A204.1 (cell line): ENCODE measurements at regions not wholly inside any gene's neighbourhood (a gene's known extent, or its start where the extent isn't known, plus 50 kb on each side); places are given as distances from the start of the nearest gene placed in this dataset.
"Not testable (repeated sequence)": the region's sequence is repeated elsewhere in the genome, so short reads cannot be mapped to it uniquely, and the experiment has no call there.

Source experiments
- FAIRE-seq: peaks from 2 replicates; lab custom pipeline; 2012; peaks lifted over from hg19 to GRCh38; lab: Jason Lieb, UNC

GRCh38 chr13:90701264-90701663, 646.2 kb upstream of the MIR17HG start:
- no peak for FAIRE-seq

GRCh38 chr13:90702050-90702449, 645.4 kb upstream of the MIR17HG start:
- FAIRE-seq = no peak

GRCh38 chr13:90706631-90707030, 640.9 kb upstream of the MIR17HG start:
- FAIRE-seq = no peak

- no peak for FAIRE-seq
Measured at GRCh38 chr13:90708128-90708527, 639.4 kb upstream of the MIR17HG start.

GRCh38 chr13:90709319-90709718, 638.2 kb upstream of the MIR17HG start:
- FAIRE-seq = no peak

GRCh38 chr13:90710164-90710759, 637.2 kb upstream of the MIR17HG start:
- no peak for FAIRE-seq

GRCh38 chr13:90713441-90714133, 633.9 kb upstream of the MIR17HG start:
- FAIRE-seq = no peak

- no peak for FAIRE-seq
Measured at GRCh38 chr13:90715485-90715884, 632.0 kb upstream of the MIR17HG start.

- FAIRE-seq = no peak
Measured at GRCh38 chr13:90717451-90717936, 630.0 kb upstream of the MIR17HG start.

- no peak for FAIRE-seq
Measured at GRCh38 chr13:90719461-90719860, 628.0 kb upstream of the MIR17HG start.

GRCh38 chr13:90721937-90722336, 625.5 kb upstream of the MIR17HG start:
- FAIRE-seq = no peak

GRCh38 chr13:90723381-90723780, 624.1 kb upstream of the MIR17HG start:
- FAIRE-seq = no peak

GRCh38 chr13:90726375-90726774, 621.1 kb upstream of the MIR17HG start:
- FAIRE-seq = no peak

- FAIRE-seq = no peak
Measured at GRCh38 chr13:90732049-90732448, 615.4 kb upstream of the MIR17HG start.

- FAIRE-seq = not testable (repeated sequence)
Measured at GRCh38 chr13:90734497-90734896, 613.0 kb upstream of the MIR17HG start.

- FAIRE-seq = no peak
Measured at GRCh38 chr13:90738881-90739280, 608.6 kb upstream of the MIR17HG start.

- no peak for FAIRE-seq
Measured at GRCh38 chr13:90740099-90740498, 607.4 kb upstream of the MIR17HG start.

GRCh38 chr13:90742381-90742780, 605.1 kb upstream of the MIR17HG start:
- peak; percentile 3 for FAIRE-seq

GRCh38 chr13:90746230-90746629, 601.3 kb upstream of the MIR17HG start:
- FAIRE-seq = no peak

- no peak for FAIRE-seq
Measured at GRCh38 chr13:90750021-90750420, 597.5 kb upstream of the MIR17HG start.

GRCh38 chr13:90751026-90751425, 596.5 kb upstream of the MIR17HG start:
- no peak for FAIRE-seq

GRCh38 chr13:90752070-90752469, 595.4 kb upstream of the MIR17HG start:
- no peak for FAIRE-seq

- FAIRE-seq = no peak
Measured at GRCh38 chr13:90757127-90757680, 590.3 kb upstream of the MIR17HG start.

- no peak for FAIRE-seq
Measured at GRCh38 chr13:90760639-90761038, 586.8 kb upstream of the MIR17HG start.
